Spleen (tissue), 7 donors: ENCODE measurements at regions not wholly inside any gene's neighbourhood (a gene's known extent, or its start where the extent isn't known, plus 50 kb on each side); places are given as distances from the start of the nearest gene placed in this dataset.

Source experiments
- CTCF ChIP-seq, 11 experiments: fragments of 200-600 bp in 7 of 11; fragments of 450-650 bp in 4 of 11; sonication (generic) in 4 of 11; IDR thresholded peaks in 8 of 11; conservative IDR thresholded peaks in 3 of 11; 1 replicate in 7 of 11; 2 replicates in 4 of 11; pipeline versions ENCODE4 v1.4.0 to v1.8.0; 2016 to 2021; ENCODE audit warnings: antibody characterized with exemption in 11 of 11, inconsistent platforms in 4 of 11, mild to moderate bottlenecking in 1 of 11
- POLR2A ChIP-seq, 3 donors: fragments of 450-650 bp; IDR thresholded peaks; one replicate each; pipeline ENCODE4 v1.5.1; 2017; ENCODE audit warnings: antibody characterized with exemption in 3 of 3, mild to moderate bottlenecking in 1 of 3
- POLR2AphosphoS5 ChIP-seq, 3 donors: sonication (generic); formaldehyde crosslinking; IDR thresholded peaks; one replicate each; pipeline ENCODE4 v1.5.1; 2017; ENCODE audit warnings: antibody characterized with exemption in 3 of 3
- donor health status: DM: no; HTN: no; CAD: no; lungs with moderate emphysema.
- donor health status: DM: no; HTN: no; CAD: no.
- donor health status: DM: no; HTN: no; CAD: no.

GRCh38 chr14:104371031-104371430 is 208.5 kb upstream of the C14orf180 start:
- no peak for TF ChIP-seq CTCF (IDR thresholded peaks at IDR 0.05 in 8 of 11, conservative IDR thresholded peaks at IDR 0.05 in 3 of 11)
- no peak for TF ChIP-seq POLR2A (IDR thresholded peaks at IDR 0.05)
- TF ChIP-seq POLR2AphosphoS5 (IDR thresholded peaks at IDR 0.05) = no peak
